ENCODE measurements at regions not wholly inside any gene's neighbourhood (a gene's known extent, or its start where the extent isn't known, plus 50 kb on each side); places are given as distances from the start of the nearest gene placed in this dataset.

GRCh38 chr4:116143198-116143597 lies 942.2 kb downstream of the TRAM1L1 start:
- no peak for TF ChIP-seq CTCF (IDR thresholded peaks at IDR 0.05 in 8 of 11, conservative IDR thresholded peaks at IDR 0.05 in 3 of 11)
- no peak for TF ChIP-seq POLR2AphosphoS5 (IDR thresholded peaks at IDR 0.05)
